ENCODE measurements at regions not wholly inside any gene's neighbourhood (a gene's known extent, or its start where the extent isn't known, plus 50 kb on each side); places are given as distances from the start of the nearest gene placed in this dataset.

DNA sequence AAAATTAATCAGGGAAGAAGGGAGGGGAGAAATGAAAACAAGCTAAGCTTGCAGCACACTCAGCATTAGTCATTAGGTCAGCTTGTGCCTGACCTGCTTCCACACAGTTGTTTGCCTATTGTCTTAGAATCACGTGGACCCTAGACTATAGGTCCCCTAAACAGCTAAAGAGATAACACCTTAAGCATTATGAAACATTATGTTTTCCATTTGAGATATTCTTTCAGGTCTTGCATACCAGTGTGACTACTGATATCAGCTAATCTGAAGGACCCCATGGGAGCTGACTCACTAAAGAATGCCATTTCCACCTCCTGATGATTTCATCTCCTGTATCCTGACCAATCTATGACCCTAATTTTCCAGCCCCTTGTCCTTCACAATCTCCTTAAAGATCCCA, 154.1 kb upstream of the FUT8 start:
- Histone ChIP-seq H3K36me3 (ENCODE audit: control insufficient read depth, insufficient read depth, low read length) (no peaks in the 10 kb centered on the region), H2BK120ac (ENCODE audit: low read depth, low read length) (peak overlapping the region; percentile 13; the same call in 1 of the 2 replicates), H4K91ac (ENCODE audit: insufficient read depth, low read depth, low read length) (no peak overlapping the region), H4K8ac (ENCODE audit: low read depth in 2 of 2, low read length in 2 of 2) (0 out of 4 replicates have a peak overlapping the region, but pooled peaks of 1 of the 2 experiments have one; percentile 6), H4K5ac (ENCODE audit: low read depth, low read length) (no peak overlapping the region), H3K9me1 (ENCODE audit: insufficient read depth, low read length) (peaks cover 9% of the 10 kb centered on the region), H3K79me1 (ENCODE audit: low read depth in 1 of 2, low read length in 2 of 2) (no peaks in the 10 kb centered on the region), H3K14ac (replicated peaks; ENCODE audit: low read depth, low read length) (no peak overlapping the region), H3K56ac (ENCODE audit: extremely low read depth, insufficient read depth, low read length) (no peak overlapping the region), H3K23ac (ENCODE audit: low read depth, low read length) (no peak overlapping the region), H3K9ac (ENCODE audit: low read depth, low read length) (no peak overlapping the region), H2AFZ (replicated peaks; ENCODE audit: low read length, poor library complexity) (no peak overlapping the region), H2AK5ac (ENCODE audit: low read depth, low read length) (no peak overlapping the region), H3K4me1 (ENCODE audit: control insufficient read depth, insufficient read depth, low read length) (peaks cover 28% of the 10 kb centered on the region), H3K4me2 (ENCODE audit: low read depth, low read length) (no peak overlapping the region), H3K27ac (ENCODE audit: insufficient read depth, low read length) (no peak overlapping the region), H3K4ac (ENCODE audit: low read depth, low read length) (no peak overlapping the region; the same call in 1 of the 2 replicates), H3K9me3 (ENCODE audit: control insufficient read depth, insufficient read depth, low read length) (peaks cover 8% of the 10 kb centered on the region), H3K27me3 (ENCODE audit: control insufficient read depth, insufficient read depth, low read length) (no peaks in the 10 kb centered on the region), H2BK15ac (ENCODE audit: low read depth, low read length) (no peak overlapping the region), H2BK5ac (ENCODE audit: low read depth, low read length, poor library complexity, severe bottlenecking) (peak overlapping the region; percentile 41), H4K20me1 (ENCODE audit: insufficient read depth, low read length) (no peaks in the 10 kb centered on the region), H2AK9ac (replicated peaks; ENCODE audit: low read depth, low read length, poor library complexity) (no peak overlapping the region), H2BK20ac (ENCODE audit: low read depth, low read length) (0 out of 2 replicates have a peak overlapping the region, but pooled peaks have one; percentile 17), H3K4me3 (ENCODE audit: insufficient read depth, low read depth, low read length) (no peak overlapping the region), H3K18ac (ENCODE audit: low read depth, low read length) (no peak overlapping the region)
- ChIA-PET POLR2A (ENCODE audit: unreplicated experiment) (no interaction called here), CTCF (no interaction called here)
- dilution Hi-C loops (cut with HindIII; ENCODE audit: low sequenced_read_pairs, unreplicated experiment) = no loop called here
- DNase-seq (peak; percentile 79), ATAC-seq (ENCODE audit: low read depth) (peak; percentile 50)
- no TSS peak for BruUV-seq (replicated peaks)
- WGBS, 2 experiments (ENCODE audit: extremely low coverage in 2 of 2, insufficient read length in 1 of 2) = no CpG with 5 or more reads among the region's 1 CpG
- peak; percentile 47; the same call in 1 of the 2 replicates for TF ChIP-seq CEBPB (IDR thresholded peaks at IDR 0.05; ENCODE audit: low read depth, low read length)
- TF ChIP-seq, protein P1, sequence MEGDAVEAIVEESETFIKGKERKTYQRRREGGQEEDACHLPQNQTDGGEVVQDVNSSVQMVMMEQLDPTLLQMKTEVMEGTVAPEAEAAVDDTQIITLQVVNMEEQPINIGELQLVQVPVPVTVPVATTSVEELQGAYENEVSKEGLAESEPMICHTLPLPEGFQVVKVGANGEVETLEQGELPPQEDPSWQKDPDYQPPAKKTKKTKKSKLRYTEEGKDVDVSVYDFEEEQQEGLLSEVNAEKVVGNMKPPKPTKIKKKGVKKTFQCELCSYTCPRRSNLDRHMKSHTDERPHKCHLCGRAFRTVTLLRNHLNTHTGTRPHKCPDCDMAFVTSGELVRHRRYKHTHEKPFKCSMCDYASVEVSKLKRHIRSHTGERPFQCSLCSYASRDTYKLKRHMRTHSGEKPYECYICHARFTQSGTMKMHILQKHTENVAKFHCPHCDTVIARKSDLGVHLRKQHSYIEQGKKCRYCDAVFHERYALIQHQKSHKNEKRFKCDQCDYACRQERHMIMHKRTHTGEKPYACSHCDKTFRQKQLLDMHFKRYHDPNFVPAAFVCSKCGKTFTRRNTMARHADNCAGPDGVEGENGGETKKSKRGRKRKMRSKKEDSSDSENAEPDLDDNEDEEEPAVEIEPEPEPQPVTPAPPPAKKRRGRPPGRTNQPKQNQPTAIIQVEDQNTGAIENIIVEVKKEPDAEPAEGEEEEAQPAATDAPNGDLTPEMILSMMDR (conservative IDR thresholded peaks at IDR 0.05; ENCODE audit: low read depth, low read length) = no peak
- TF ChIP-seq MAZ (IDR thresholded peaks at IDR 0.05; ENCODE audit: borderline replicate concordance, low read depth, low read length) = no peak
- no peak for TF ChIP-seq CHD1 (IDR thresholded peaks at IDR 0.05; ENCODE audit: low read depth, low read length)
- peak; percentile 46; the same call in 1 of the 2 replicates for TF ChIP-seq FOS (IDR thresholded peaks at IDR 0.05; ENCODE audit: low read depth, low read length)
- peak; percentile 86 for TF ChIP-seq BHLHE40 (IDR thresholded peaks at IDR 0.05; ENCODE audit: low read depth, low read length)
- no peak for TF ChIP-seq SMC3 (IDR thresholded peaks at IDR 0.05; ENCODE audit: low read depth, low read length)
- TF ChIP-seq RFX5 (IDR thresholded peaks at IDR 0.05; ENCODE audit: low read depth, low read length) = no peak
- no peak for TF ChIP-seq NFE2L2 (IDR thresholded peaks at IDR 0.05; ENCODE audit: low read depth, low read length)
- TF ChIP-seq ELK1 (IDR thresholded peaks at IDR 0.05; ENCODE audit: borderline replicate concordance, low read depth, low read length) = no peak
- TF ChIP-seq MXI1 (IDR thresholded peaks at IDR 0.05; ENCODE audit: borderline replicate concordance, low read depth, low read length) = no peak
- TF ChIP-seq USF2 (IDR thresholded peaks at IDR 0.05; ENCODE audit: low read depth, low read length) = peak; percentile 52; the same call in 1 of the 2 replicates
- TF ChIP-seq MAFK (IDR thresholded peaks at IDR 0.05; ENCODE audit: low read depth, low read length) = peak; percentile 21; the same call in 1 of the 2 replicates
- in situ Hi-C loops (cut with MboI; ENCODE audit: low sequenced_read_pairs) = no loop called here
- intact Hi-C loops (cut with micrococcal nuclease) = loop anchor here (1.0 kb wide), 1 partner anchor 154 kb away; the partner anchor contains the start of gene FUT8

Data from IMR-90 (cell line).